KBM-7 (cell line): ENCODE measurements at regions not wholly inside any gene's neighbourhood (a gene's known extent, or its start where the extent isn't known, plus 50 kb on each side); places are given as distances from the start of the nearest gene placed in this dataset.

ENCODE experiments used
- DNase-seq: peaks from one replicate; pipeline ENCODE4 v3.0.0-alpha.2; 2015
- in situ Hi-C: fragments of 300-500 bp; cut with MboI; formaldehyde crosslinking; loops from 2 replicates; pipeline ENCODE4 v1.14.3; 2020; ENCODE audit warnings: low sequenced_read_pairs, low pct_unique_long_range_greater_than_20kb, mixed read lengths

- peak; percentile 47 for DNase-seq
- in situ Hi-C loops = no loop called here
These were observed 545.9 kb upstream of the JARID2 start for GRCh38 chr6:14699803-14700601.

DNA sequence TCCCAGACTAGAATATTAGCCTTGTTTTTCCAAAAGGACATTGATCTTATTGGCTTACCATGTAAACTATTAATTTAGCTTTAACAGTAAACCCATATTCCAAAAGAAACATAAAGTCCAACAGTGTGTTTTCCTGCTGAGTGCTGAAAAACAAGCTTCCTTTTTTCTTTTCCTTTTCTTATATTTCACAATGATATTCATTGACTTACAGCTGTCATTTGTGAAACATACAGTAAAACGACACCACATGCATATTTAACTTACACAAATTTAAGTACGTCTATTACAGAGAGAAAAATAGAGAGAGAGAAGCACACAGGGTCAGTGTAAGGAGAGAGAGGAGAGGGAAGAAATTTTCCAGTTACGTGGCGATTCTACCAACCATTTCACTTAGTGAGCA is 543.9 kb upstream of the JARID2 start:
- DNase-seq = no peak

DNA sequence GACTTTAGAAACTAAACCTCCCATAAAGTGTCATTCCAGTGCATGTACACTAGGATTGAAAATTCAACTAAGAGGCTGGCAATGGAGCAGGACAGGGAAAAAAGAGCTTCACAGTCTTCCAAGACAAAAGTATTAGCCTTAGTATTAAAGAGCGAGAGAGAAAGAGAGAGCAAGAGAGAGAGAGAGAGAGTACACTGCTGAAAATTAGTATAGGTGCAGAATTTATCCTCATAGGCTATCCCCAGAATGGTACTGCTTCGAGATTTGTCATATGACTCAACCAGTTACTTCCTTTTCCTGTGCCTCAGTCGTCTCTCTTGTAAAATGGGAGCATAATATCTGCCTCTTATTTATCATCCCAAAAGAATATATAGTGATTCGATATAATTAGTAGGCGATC is 543.2 kb upstream of the JARID2 start:
- no peak for DNase-seq
- in situ Hi-C loops = no loop called here

More for the DNA sequence above, 543.9 kb upstream of the JARID2 start:
- in situ Hi-C loops = no loop called here

DNA sequence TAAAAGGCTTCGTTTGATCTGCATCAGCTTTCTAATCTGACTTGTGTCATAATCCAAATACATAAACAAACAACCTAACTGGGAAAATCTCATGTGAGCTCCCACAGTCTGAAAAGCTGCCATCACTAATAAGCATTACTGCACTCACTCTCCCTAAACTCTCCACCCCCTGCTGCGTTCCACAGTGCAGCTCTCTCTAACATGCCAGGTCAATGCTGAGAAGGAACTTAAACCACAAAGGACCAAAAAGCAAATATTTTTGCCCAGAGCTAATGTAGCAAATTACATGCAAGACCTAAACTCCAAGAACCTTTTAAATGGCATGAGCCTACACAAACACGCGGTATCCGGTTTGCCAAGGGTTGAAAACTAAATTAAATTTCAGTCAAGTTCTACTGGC is 542.3 kb upstream of the JARID2 start:
- DNase-seq = no peak
- in situ Hi-C loops = no loop called here

GRCh38 chr6:14704383-14705271 is 541.2 kb upstream of the JARID2 start:
- no peak for DNase-seq
- in situ Hi-C loops = no loop called here

DNA sequence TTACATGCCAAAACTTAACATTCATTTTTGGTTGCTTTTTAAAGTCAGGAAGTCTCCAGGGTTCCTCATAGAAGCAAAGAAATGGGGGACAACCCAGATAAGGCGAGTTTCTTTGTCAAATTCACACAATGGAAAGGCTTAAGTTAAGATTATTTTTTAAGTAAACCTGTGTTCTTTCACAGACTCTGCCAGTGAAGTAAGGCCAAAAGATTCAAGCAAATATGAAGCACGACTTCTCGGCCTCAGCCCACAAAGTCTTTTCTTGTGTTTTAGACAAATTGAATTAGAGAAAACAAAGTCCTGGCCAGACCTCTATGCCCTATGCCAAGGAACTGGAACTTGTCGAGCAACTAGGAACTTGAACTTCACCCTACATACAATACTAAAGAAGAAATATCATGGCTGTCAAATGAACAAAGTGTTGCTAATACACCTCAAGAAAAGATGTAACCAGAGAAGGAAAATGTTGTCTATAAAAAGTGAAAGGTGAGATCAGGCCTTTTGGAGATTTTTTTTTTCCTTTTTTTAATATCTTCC is 540.0 kb upstream of the JARID2 start:
- no peak for DNase-seq
- in situ Hi-C loops = no loop called here

DNA sequence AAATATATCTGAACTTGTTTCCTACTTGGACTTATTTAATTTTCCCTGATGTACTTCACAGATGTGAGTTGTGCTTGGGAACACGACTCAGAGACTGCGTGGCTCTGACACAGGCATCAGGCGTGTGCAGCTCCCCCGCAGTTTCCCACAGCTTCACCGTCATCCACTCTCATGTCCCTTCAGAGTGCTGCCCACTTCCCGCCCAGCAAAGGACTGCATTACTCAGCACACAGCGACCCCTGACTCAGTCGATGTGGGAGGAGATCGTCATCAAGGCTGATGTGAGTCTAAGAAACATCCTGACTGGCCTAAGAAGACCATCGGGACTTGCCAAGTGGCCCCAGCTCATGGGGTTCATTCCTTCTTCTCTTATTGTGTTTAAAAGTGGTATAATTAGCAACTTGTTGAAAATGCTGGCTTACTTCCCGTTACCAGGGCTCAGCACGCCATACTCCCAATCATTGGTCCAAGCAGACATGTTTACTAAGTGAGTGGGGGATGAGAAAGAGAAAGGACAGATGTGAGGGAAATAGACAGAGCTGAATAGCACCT is 539.4 kb upstream of the JARID2 start:
- no peak for DNase-seq
- in situ Hi-C loops = no loop called here

DNA sequence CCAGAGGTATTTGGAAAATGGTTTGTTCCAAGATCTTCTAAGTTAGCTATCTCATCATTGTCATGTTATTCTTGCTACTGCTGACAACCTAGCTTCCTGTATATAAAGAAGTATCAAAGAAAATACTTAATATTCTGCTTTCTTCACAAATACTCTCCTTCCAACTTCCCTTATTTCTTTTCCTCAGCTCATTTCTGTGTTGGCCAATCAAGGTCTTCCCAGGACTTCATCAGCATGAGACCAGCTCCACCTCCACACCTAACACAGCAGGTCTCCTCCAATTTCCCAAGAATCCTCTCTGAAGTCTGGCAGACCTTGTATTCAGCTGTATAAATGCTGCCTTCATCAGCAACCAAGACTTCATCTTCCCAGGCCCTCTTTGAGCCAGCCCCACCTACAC is 538.6 kb upstream of the JARID2 start:
- in situ Hi-C loops = no loop called here
- DNase-seq = no peak

- no peak for DNase-seq
- in situ Hi-C loops = no loop called here
These were observed 537.9 kb upstream of the JARID2 start for GRCh38 chr6:14707971-14708465.

DNA sequence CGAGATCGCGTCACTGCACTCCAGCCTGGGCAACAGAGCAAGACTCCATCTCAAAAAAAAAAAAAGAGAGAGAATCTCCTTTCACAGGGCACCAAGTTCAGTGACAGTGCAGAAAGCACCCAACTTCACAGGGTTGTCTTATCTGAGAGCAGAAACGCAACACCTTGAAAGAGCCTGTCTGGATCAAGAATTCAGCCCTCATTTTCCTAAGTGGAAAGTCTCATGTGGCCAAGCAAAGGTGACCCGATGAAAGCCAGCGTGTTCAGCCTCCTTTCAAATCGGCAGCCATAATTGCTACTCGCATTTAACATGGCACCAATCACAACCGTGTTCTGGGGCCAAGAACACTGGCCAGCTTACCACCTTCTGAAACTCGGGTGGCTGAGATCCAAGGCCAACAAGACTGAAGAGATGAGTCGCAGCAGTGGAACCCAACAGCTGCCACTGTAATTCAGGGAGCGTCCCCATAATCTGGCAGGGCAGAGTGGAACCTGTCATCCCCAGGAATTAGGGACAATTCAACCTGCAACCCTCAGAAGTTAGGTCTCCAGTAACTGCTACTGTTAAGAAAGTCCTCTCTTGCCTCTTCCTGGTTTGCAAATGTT is 536.7 kb upstream of the JARID2 start:
- DNase-seq = no peak
- in situ Hi-C loops = no loop called here

- in situ Hi-C loops = no loop called here
- no peak for DNase-seq
These were observed 536.0 kb upstream of the JARID2 start for GRCh38 chr6:14709900-14710299.

- in situ Hi-C loops = no loop called here
- DNase-seq = no peak
These were observed 535.4 kb upstream of the JARID2 start for GRCh38 chr6:14710421-14710820.

- in situ Hi-C loops = no loop called here
- peak; percentile 90 for DNase-seq
These were observed 534.7 kb upstream of the JARID2 start for GRCh38 chr6:14711056-14711703.

DNA sequence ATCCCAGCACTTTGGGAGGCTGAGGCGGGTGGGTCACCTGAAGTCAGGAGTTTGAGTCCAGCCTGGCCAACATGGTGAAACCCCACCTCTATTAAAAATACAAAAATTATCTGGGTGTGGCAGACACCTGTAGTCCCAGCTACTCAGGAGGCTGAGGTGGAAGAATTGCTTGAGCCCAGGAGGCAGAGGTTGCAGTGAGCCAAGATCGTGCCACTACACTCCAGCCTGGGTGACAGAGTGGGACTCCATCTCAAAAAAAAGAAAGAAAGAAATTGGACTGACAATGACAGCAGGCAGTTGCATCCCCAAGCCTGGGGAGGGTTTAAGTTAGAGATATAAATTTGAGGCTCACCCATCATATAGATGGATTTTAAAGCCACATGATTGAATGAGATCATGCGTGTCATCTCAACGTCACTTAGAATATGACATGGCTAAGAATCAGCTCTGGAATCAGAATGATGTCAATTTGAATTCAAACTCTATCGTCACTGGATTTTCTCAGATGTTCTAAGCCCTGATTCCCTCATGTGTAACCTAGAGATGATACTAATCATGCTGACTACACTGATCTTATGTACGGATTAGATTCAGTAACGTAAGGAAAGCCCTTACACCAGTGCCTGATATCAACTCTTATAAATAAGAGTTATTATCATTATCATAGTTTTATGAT is 534.0 kb upstream of the JARID2 start:
- in situ Hi-C loops = no loop called here
- no peak for DNase-seq

DNA sequence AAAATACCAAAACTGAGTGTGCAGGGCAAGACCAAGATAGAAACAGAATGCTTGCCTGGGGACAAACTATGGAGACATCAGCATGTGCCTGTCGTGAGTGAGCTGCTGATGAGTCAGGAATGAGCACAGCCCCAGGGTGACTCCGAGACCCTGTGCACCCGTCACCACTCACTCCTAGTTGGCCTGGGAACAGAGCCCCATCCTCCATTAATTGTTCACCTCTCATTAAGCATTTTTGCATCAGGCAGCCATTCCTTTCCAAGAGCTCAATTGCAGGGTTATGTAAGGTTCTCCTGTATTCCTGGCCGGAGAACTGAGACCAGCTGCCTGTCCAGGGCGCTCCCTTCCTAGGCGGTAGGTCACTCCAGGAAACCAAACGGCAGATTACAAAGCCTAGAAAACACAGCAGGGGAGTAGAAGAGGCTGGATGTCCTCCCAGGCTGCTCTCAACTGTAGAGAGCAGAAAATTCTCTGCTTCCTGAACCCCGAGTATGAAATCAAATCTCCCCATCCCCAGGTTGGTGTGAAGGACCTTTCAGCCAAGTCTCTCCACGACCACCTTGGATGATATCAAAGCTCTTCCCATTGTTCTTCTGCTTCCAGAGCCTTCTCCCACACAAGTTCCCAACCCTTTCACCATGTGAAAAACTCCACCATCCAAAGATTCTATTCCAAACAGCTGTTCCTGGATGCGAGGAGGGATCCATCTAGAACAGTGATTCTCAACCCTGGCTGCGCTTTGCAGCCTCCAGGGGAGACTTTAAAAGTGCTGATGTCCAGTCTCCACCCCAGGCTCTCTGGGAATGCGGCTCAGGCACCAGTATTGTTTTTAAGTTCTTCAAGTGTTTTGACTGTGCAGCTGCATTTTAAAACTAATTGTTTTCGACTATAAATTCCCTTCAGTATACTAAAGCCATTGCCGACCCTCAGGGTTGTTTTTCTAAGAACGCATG is 532.6 kb upstream of the JARID2 start:
- in situ Hi-C loops = no loop called here

GRCh38 chr6:14713966-14714631 is 531.8 kb upstream of the JARID2 start:
- no peak for DNase-seq
- in situ Hi-C loops = no loop called here

More for the DNA sequence above, 532.6 kb upstream of the JARID2 start:
- DNase-seq = no peak

GRCh38 chr6:14715076-14715475 is 530.8 kb upstream of the JARID2 start:
- in situ Hi-C loops = no loop called here
- DNase-seq = no peak
